GM12878 (cell line): ENCODE measurements at regions not wholly inside any gene's neighbourhood (a gene's known extent, or its start where the extent isn't known, plus 50 kb on each side); places are given as distances from the start of the nearest gene placed in this dataset.

Experiments
- ATF2 ChIP-seq: IDR thresholded peaks from 2 replicates; pipeline ENCODE4 v1.6.1; 2012; ENCODE audit warnings: low read length, inconsistent platforms
- ATF7 ChIP-seq: fragments of 450-650 bp; IDR thresholded peaks from 2 replicates; pipeline ENCODE4 v1.6.1; 2016; ENCODE audit warnings: low read depth, mild to moderate bottlenecking
- BMI1 ChIP-seq: fragments of 450-650 bp; IDR thresholded peaks from 2 replicates; pipeline ENCODE4 v1.6.1; 2016; ENCODE audit warnings: mild to moderate bottlenecking, moderate library complexity, borderline replicate concordance
- CBX5 ChIP-seq: sonication (generic); IDR thresholded peaks from 2 replicates; pipeline ENCODE4 v1.6.1; 2016; ENCODE audit warnings: low read depth, moderate library complexity, mild to moderate bottlenecking, inconsistent platforms
- CHD2 ChIP-seq: IDR thresholded peaks from 2 replicates; pipeline ENCODE4 v1.6.1; 2011; ENCODE audit warnings: low read depth, low read length, improper control_type of control experiment, borderline replicate concordance
- DPF2 ChIP-seq: fragments of 450-650 bp; IDR thresholded peaks from 2 replicates; pipeline ENCODE4 v1.6.1; 2017; ENCODE audit warnings: mild to moderate bottlenecking
- EZH2 ChIP-seq: IDR thresholded peaks from 2 replicates; pipeline ENCODE4 v1.6.1; 2012; ENCODE audit warnings: low read depth, mild to moderate bottlenecking, control low read depth, inconsistent platforms, low read length, borderline replicate concordance; ENCODE audit not compliant: control insufficient read depth
- FOXM1 ChIP-seq: IDR thresholded peaks from 2 replicates; pipeline ENCODE4 v1.6.1; 2012; ENCODE audit warnings: low read depth, mild to moderate bottlenecking, inconsistent platforms, low read length, moderate library complexity
- HSF1 ChIP-seq: fragments of 150-350 bp; IDR thresholded peaks from 2 replicates; pipeline ENCODE4 v1.6.1; 2014; ENCODE audit warnings: mild to moderate bottlenecking, low read depth, low read length
- PAX5 ChIP-seq: IDR thresholded peaks from 2 replicates; pipeline ENCODE4 v1.6.1; 2011; ENCODE audit warnings: low read depth, low read length, borderline replicate concordance
- RBBP5 ChIP-seq: fragments of 200-600 bp; sonication (generic); conservative IDR thresholded peaks from 2 replicates; pipeline ENCODE4 v1.6.1; 2016
- RFX5 ChIP-seq: IDR thresholded peaks from 2 replicates; pipeline ENCODE4 v1.6.1; 2011; ENCODE audit warnings: low read depth, low read length, improper control_type of control experiment
- WRNIP1 ChIP-seq: IDR thresholded peaks from 2 replicates; pipeline ENCODE4 v1.6.1; 2011; ENCODE audit warnings: low read depth, low read length, improper control_type of control experiment, borderline replicate concordance
- ZNF592 ChIP-seq: fragments of 450-650 bp; IDR thresholded peaks from 2 replicates; pipeline ENCODE4 v1.6.1; 2017; ENCODE audit warnings: mild to moderate bottlenecking, moderate library complexity
- TF ChIP-seq, protein P1 (sequence below): IDR thresholded peaks from 2 replicates; pipeline ENCODE4 v1.6.1; 2012; ENCODE audit warnings: mild to moderate bottlenecking, low read depth, low read length
- TF ChIP-seq, protein P2 (sequence below): fragments of 450-650 bp; IDR thresholded peaks from 2 replicates; pipeline ENCODE4 v1.6.1; 2014; ENCODE audit warnings: mild to moderate bottlenecking
- TF ChIP-seq, protein P3 (sequence below): IDR thresholded peaks from 2 replicates; pipeline ENCODE4 v1.6.1; 2011; ENCODE audit warnings: low read depth, low read length, improper control_type of control experiment, borderline replicate concordance

DNA sequence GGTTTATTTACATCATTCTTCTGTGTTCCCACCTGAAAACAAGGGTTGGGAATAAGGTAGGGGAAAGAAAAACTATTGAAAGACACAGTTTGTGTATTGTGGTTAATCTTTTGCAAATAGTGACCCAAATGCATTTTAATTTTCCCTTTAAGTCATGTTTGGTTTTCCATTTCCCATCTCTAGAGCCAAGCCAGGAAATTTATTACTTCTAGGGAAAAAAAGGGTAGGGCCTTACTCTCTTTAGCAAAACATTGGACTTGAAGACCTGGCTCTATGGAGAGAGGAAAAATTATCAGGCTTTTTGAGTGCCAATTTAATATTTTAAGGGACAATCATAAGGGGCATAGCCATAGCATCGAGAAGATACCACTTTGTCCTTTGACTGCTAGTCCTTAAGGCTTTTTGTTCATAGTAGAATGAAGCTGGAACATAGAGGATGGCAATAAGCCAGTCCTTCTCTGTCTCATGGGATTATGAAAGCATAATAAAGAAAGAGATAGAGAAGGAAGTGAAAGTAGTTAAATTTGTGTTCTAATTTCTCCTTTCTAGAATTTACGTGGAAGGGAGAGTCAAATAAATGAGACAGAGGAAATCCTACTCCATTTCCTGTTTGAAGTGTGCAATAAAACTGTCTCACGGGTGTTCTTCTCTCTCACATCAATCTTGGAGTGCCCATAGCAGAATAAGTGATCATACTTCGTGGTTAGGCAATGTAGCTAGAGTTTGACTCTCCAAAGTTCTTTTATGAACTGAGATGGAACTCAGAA is 50.9 kb upstream of the PPFIA2 start (continued):
- no peak for TF ChIP-seq ZNF592
- TF ChIP-seq CHD2: no peak
- TF ChIP-seq, protein P1, sequence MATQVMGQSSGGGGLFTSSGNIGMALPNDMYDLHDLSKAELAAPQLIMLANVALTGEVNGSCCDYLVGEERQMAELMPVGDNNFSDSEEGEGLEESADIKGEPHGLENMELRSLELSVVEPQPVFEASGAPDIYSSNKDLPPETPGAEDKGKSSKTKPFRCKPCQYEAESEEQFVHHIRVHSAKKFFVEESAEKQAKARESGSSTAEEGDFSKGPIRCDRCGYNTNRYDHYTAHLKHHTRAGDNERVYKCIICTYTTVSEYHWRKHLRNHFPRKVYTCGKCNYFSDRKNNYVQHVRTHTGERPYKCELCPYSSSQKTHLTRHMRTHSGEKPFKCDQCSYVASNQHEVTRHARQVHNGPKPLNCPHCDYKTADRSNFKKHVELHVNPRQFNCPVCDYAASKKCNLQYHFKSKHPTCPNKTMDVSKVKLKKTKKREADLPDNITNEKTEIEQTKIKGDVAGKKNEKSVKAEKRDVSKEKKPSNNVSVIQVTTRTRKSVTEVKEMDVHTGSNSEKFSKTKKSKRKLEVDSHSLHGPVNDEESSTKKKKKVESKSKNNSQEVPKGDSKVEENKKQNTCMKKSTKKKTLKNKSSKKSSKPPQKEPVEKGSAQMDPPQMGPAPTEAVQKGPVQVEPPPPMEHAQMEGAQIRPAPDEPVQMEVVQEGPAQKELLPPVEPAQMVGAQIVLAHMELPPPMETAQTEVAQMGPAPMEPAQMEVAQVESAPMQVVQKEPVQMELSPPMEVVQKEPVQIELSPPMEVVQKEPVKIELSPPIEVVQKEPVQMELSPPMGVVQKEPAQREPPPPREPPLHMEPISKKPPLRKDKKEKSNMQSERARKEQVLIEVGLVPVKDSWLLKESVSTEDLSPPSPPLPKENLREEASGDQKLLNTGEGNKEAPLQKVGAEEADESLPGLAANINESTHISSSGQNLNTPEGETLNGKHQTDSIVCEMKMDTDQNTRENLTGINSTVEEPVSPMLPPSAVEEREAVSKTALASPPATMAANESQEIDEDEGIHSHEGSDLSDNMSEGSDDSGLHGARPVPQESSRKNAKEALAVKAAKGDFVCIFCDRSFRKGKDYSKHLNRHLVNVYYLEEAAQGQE: no peak
- no peak for TF ChIP-seq CBX5
- TF ChIP-seq FOXM1: no peak
- TF ChIP-seq, protein P2, sequence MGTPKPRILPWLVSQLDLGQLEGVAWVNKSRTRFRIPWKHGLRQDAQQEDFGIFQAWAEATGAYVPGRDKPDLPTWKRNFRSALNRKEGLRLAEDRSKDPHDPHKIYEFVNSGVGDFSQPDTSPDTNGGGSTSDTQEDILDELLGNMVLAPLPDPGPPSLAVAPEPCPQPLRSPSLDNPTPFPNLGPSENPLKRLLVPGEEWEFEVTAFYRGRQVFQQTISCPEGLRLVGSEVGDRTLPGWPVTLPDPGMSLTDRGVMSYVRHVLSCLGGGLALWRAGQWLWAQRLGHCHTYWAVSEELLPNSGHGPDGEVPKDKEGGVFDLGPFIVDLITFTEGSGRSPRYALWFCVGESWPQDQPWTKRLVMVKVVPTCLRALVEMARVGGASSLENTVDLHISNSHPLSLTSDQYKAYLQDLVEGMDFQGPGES: no peak
- TF ChIP-seq HSF1: no peak
- no peak for TF ChIP-seq RFX5
- peak; percentile 70; the same call in 1 of the 2 replicates for TF ChIP-seq BMI1
- peak; percentile 81 for TF ChIP-seq ATF7
- TF ChIP-seq DPF2: peak; percentile 86
- peak; percentile 41; the same call in 1 of the 2 replicates for TF ChIP-seq ATF2
- TF ChIP-seq EZH2: no peak
- TF ChIP-seq RBBP5: no peak
- TF ChIP-seq, protein P3, sequence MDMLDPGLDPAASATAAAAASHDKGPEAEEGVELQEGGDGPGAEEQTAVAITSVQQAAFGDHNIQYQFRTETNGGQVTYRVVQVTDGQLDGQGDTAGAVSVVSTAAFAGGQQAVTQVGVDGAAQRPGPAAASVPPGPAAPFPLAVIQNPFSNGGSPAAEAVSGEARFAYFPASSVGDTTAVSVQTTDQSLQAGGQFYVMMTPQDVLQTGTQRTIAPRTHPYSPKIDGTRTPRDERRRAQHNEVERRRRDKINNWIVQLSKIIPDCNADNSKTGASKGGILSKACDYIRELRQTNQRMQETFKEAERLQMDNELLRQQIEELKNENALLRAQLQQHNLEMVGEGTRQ: no peak
- TF ChIP-seq WRNIP1: no peak
- no peak for TF ChIP-seq PAX5
